Vagina (tissue), 2 donors: ENCODE measurements at regions not wholly inside any gene's neighbourhood (a gene's known extent, or its start where the extent isn't known, plus 50 kb on each side); places are given as distances from the start of the nearest gene placed in this dataset.

ENCODE experiments used
- DNase-seq, 2 donors: peaks; one replicate each; pipeline ENCODE4 v3.0.0-alpha.2; 2017; ENCODE audit errors: extremely low spot score in 2 of 2
- H3K27ac ChIP-seq: fragments of 200-600 bp; sonication (generic); one replicate; pipeline ENCODE4 v1.5.1; 2019
- H3K27me3 ChIP-seq: fragments of 200-600 bp; sonication (generic); one replicate; pipeline ENCODE4 v1.5.1; 2019
- H3K36me3 ChIP-seq, 2 donors: fragments of 200-600 bp; sonication (generic); one replicate each; pipeline ENCODE4 v1.5.1; 2017 to 2019
- H3K4me1 ChIP-seq: fragments of 200-600 bp; sonication (generic); one replicate; pipeline ENCODE4 v1.5.1; 2019
- H3K4me3 ChIP-seq, 2 donors: fragments of 200-600 bp; sonication (generic); 1 replicate in 1 of 2; 2 replicates in 1 of 2; pipeline ENCODE4 v1.5.1; 2016 to 2019
- H3K9me3 ChIP-seq: fragments of 200-600 bp; sonication (generic); one replicate; pipeline ENCODE4 v1.5.1; 2019
- POLR2A ChIP-seq, 2 donors: fragments of 450-650 bp; IDR thresholded peaks; one replicate each; pipeline ENCODE4 v1.6.1; 2017; ENCODE audit warnings: antibody characterized with exemption in 2 of 2, mild to moderate bottlenecking in 2 of 2, moderate library complexity in 2 of 2
- POLR2AphosphoS5 ChIP-seq, 2 donors: sonication (generic); formaldehyde crosslinking; IDR thresholded peaks; one replicate each; pipeline ENCODE4 v1.9.0; 2017; ENCODE audit warnings: antibody characterized with exemption in 2 of 2, mild to moderate bottlenecking in 2 of 2, low read depth in 1 of 2; ENCODE audit not compliant: insufficient read depth in 1 of 2
- intact Hi-C: fragments of 100-400 bp; cut with DNase I; formaldehyde crosslinking; loops from one replicate; pipeline ENCODE4 v1.15.1; 2023
- TF ChIP-seq, protein P1 (sequence below), 3 experiments: fragments of 450-650 bp in 2 of 3; fragments of 200-600 bp in 1 of 3; sonication (generic) in 1 of 3; IDR thresholded peaks; one replicate each; pipeline ENCODE4 v1.5.1; 2017 to 2019; ENCODE audit warnings: antibody characterized with exemption in 3 of 3, mild to moderate bottlenecking in 2 of 3, moderate library complexity in 2 of 3

- H3K27me3 ChIP-seq, result no peaks in the 10 kb centered on the region
- H3K4me1 ChIP-seq, result no peaks in the 10 kb centered on the region
- TF ChIP-seq POLR2A (IDR thresholded peaks at IDR 0.05) (no peak), POLR2AphosphoS5 (IDR thresholded peaks at IDR 0.05; ENCODE audit: insufficient read depth in 1 of 2, low read depth in 1 of 2) (no peak)
- TF ChIP-seq, protein P1, sequence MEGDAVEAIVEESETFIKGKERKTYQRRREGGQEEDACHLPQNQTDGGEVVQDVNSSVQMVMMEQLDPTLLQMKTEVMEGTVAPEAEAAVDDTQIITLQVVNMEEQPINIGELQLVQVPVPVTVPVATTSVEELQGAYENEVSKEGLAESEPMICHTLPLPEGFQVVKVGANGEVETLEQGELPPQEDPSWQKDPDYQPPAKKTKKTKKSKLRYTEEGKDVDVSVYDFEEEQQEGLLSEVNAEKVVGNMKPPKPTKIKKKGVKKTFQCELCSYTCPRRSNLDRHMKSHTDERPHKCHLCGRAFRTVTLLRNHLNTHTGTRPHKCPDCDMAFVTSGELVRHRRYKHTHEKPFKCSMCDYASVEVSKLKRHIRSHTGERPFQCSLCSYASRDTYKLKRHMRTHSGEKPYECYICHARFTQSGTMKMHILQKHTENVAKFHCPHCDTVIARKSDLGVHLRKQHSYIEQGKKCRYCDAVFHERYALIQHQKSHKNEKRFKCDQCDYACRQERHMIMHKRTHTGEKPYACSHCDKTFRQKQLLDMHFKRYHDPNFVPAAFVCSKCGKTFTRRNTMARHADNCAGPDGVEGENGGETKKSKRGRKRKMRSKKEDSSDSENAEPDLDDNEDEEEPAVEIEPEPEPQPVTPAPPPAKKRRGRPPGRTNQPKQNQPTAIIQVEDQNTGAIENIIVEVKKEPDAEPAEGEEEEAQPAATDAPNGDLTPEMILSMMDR (IDR thresholded peaks at IDR 0.05), result no peak
- H3K27ac ChIP-seq, result no peak overlapping the region
- no peaks in the 10 kb centered on the region for H3K9me3 ChIP-seq
- no peaks in the 10 kb centered on the region for H3K36me3 ChIP-seq
- no peak overlapping the region for H3K4me3 ChIP-seq
- intact Hi-C loops, result no loop called here
- no peak for DNase-seq
Measured at GRCh38 chr12:97616946-97617345, 154.3 kb downstream of the RMST start.

DNA sequence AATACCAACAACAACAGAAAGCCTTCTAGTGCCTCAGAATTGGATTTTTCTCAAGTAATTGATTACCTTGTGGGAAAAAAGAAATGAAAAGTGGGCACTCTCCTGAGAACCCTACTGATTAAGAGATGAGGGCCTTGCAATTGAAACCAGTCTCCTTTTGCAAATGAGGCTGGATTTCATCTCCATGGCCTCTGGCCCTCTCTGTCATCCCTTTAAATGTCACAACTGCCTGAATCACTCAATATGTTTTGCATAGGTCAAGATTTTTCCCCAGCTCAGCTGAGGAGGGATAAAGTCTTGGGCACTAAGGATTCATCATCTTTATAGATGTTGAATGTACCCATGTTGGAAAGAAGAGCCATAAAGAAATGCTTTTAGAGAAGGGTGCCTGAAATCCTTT lies 166.4 kb downstream of the RMST start:
- intact Hi-C loops, result no loop called here
- DNase-seq, result no peak
- no peaks in the 10 kb centered on the region for H3K9me3 ChIP-seq
- no peaks in the 10 kb centered on the region for H3K27me3 ChIP-seq
- H3K4me1 ChIP-seq, result no peaks in the 10 kb centered on the region
- H3K36me3 ChIP-seq, result no peaks in the 10 kb centered on the region
- H3K27ac ChIP-seq, result no peak overlapping the region
- H3K4me3 ChIP-seq, result no peak overlapping the region
- TF ChIP-seq, protein P1 (IDR thresholded peaks at IDR 0.05), result no peak
- TF ChIP-seq POLR2AphosphoS5 (IDR thresholded peaks at IDR 0.05; ENCODE audit: insufficient read depth in 1 of 2, low read depth in 1 of 2), result no peak
- no peak for TF ChIP-seq POLR2A (IDR thresholded peaks at IDR 0.05)

DNA sequence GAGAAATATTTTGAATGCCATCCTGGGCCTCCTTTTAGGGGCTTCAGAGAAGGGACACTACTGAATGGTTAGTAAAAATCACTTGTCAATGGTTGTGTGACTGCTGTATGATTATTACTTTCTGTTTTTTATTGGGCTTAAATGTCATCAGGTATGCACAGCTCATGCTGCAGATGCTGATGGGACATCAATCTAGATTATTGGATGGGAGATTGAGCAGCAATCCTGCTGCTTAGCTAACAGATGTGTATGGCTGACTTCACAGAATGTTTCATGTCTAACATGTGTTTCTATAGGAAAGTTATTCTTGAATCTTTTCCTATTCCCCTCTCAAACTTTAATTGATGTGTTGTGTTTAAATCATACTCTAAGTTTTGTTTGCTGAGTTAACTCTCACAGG lies 166.8 kb downstream of the RMST start:
- no peaks in the 10 kb centered on the region for H3K36me3 ChIP-seq
- H3K9me3 ChIP-seq, result no peaks in the 10 kb centered on the region
- no peak overlapping the region for H3K4me3 ChIP-seq
- no peaks in the 10 kb centered on the region for H3K27me3 ChIP-seq
- H3K4me1 ChIP-seq, result no peaks in the 10 kb centered on the region
- no peak for DNase-seq
- TF ChIP-seq POLR2A (IDR thresholded peaks at IDR 0.05) (no peak), POLR2AphosphoS5 (IDR thresholded peaks at IDR 0.05; ENCODE audit: insufficient read depth in 1 of 2, low read depth in 1 of 2) (no peak)
- TF ChIP-seq, protein P1 (IDR thresholded peaks at IDR 0.05), result no peak
- intact Hi-C loops, result no loop called here
- no peak overlapping the region for H3K27ac ChIP-seq

DNA sequence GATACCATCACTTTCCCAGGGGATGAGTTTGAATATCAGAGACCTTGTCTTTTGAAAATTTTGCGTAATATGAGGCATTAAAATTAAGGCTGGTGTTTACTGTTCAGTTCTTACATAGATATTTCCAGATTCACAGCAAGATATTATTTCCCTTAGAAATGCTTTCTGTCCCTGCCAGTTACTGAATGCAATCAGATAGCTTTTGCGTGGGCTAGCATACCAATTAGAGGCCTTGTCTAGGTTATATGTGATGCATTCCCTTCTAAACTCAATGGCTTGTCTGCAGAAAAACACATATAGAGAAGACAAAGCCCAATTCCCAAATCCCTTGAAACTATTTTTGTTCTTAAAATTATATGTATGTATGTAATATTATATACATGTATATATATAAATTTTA lies 167.8 kb downstream of the RMST start:
- intact Hi-C loops, result no loop called here
- Histone ChIP-seq H3K9me3 (no peaks in the 10 kb centered on the region), H3K4me1 (no peaks in the 10 kb centered on the region), H3K36me3 (no peaks in the 10 kb centered on the region), H3K27ac (no peak overlapping the region), H3K4me3 (no peak overlapping the region), H3K27me3 (no peaks in the 10 kb centered on the region)
- no peak for TF ChIP-seq POLR2A (IDR thresholded peaks at IDR 0.05)
- TF ChIP-seq POLR2AphosphoS5 (IDR thresholded peaks at IDR 0.05; ENCODE audit: insufficient read depth in 1 of 2, low read depth in 1 of 2), result no peak
- TF ChIP-seq, protein P1 (IDR thresholded peaks at IDR 0.05), result no peak
- no peak for DNase-seq

DNA sequence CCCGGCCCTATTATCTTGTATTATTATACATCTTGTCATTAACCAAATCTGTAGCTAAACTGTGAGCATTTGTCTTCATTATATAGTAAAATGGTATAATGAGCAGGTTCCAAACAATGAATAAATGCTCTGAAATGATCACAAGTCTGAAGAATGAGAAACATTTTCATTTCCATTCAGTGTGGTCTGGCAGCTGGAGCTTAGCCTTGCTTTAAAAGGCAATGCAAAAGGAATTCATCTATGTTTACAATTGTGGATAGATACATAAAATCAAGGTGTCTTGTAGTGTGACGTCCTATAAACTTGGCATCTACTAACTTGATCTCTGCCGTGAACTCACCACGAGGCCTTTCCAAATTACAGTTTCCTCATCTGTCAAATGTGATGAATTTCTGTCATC lies 168.3 kb downstream of the RMST start:
- no peak for TF ChIP-seq POLR2A (IDR thresholded peaks at IDR 0.05)
- TF ChIP-seq POLR2AphosphoS5 (IDR thresholded peaks at IDR 0.05; ENCODE audit: insufficient read depth in 1 of 2, low read depth in 1 of 2), result no peak
- TF ChIP-seq, protein P1 (IDR thresholded peaks at IDR 0.05), result no peak
- intact Hi-C loops, result no loop called here
- H3K27ac ChIP-seq, result no peak overlapping the region

More for the DNA sequence above, 168.3 kb downstream of the RMST start:
- no peaks in the 10 kb centered on the region for H3K9me3 ChIP-seq
- DNase-seq, result no peak
- no peaks in the 10 kb centered on the region for H3K4me1 ChIP-seq
- no peaks in the 10 kb centered on the region for H3K27me3 ChIP-seq
- H3K36me3 ChIP-seq, result no peaks in the 10 kb centered on the region
- H3K4me3 ChIP-seq, result no peak overlapping the region
